HG03571 (cell line): ENCODE measurements at regions not wholly inside any gene's neighbourhood (a gene's known extent, or its start where the extent isn't known, plus 50 kb on each side); places are given as distances from the start of the nearest gene placed in this dataset.
A peak's percentile ranks its signal among the peaks of the same experiment; 100 is the strongest.
"Not testable (repeated sequence)": the region's sequence is repeated elsewhere in the genome, so short reads cannot be mapped to it uniquely, and the experiment has no call there.

Experiments
- ATAC-seq: cut with Tn5 transposase; IDR thresholded peaks from one replicate; pipeline ENCODE4 v1.9.1; 2021; ENCODE audit not compliant: unreplicated experiment

GRCh38 chr17:47066841-47067682 is 88.0 kb upstream of the RPRML start:
- peak; percentile 69 for ATAC-seq

- no peak for ATAC-seq
These were observed 87.0 kb upstream of the RPRML start for GRCh38 chr17:47066095-47066494.

GRCh38 chr17:47064684-47065083 is 85.6 kb upstream of the RPRML start:
- no peak for ATAC-seq

- ATAC-seq: no peak
These were observed 84.4 kb upstream of the RPRML start for GRCh38 chr17:47063475-47063874.

GRCh38 chr17:47062851-47063250 is 83.8 kb upstream of the RPRML start:
- not testable (repeated sequence) for ATAC-seq

- ATAC-seq: not testable (repeated sequence)
These were observed 81.0 kb upstream of the RPRML start for GRCh38 chr17:47060005-47060404.

GRCh38 chr17:47057830-47058229 is 78.8 kb upstream of the RPRML start:
- ATAC-seq: no peak

- not testable (repeated sequence) for ATAC-seq
These were observed 78.2 kb upstream of the RPRML start for GRCh38 chr17:47057279-47057678.

GRCh38 chr17:47056687-47057086 is 77.6 kb upstream of the RPRML start:
- ATAC-seq: not testable (repeated sequence)
